Endothelial cell of umbilical vein (primary cell): ENCODE measurements at regions not wholly inside any gene's neighbourhood (a gene's known extent, or its start where the extent isn't known, plus 50 kb on each side); places are given as distances from the start of the nearest gene placed in this dataset.

Experiments
- BruUV-seq: library from RNA; stranded (reverse); fragments of 400-500 nt; replicated peaks from 2 replicates; lab custom pipeline; 2021; lab: Mats Ljungman, UMichigan
- CTCF ChIA-PET: fragments of 300-600, 350-600 bp; sonication (Branson Sonifier 250); formaldehyde crosslinking; loops from one replicate; lab custom pipeline; 2021; ENCODE audit warnings: antibody characterized with exemption, inconsistent platforms; lab: Charles Lee
- POLR2A ChIA-PET: fragments of 300-600, 350-600 bp; sonication (Branson Sonifier 250); formaldehyde crosslinking; loops from one replicate; lab custom pipeline; 2021; ENCODE audit warnings: antibody characterized with exemption, inconsistent platforms; lab: Charles Lee
- DNase-seq: peaks from one replicate; pipeline ENCODE4 v3.0.0-alpha.2; 2011; ENCODE audit warnings: low read depth, low spot score
- FAIRE-seq: peaks from 2 replicates; lab custom pipeline; 2011; peaks lifted over from hg19 to GRCh38; lab: Jason Lieb, UNC
- H2AFZ ChIP-seq: 2 replicates; pipeline ENCODE4 v1.6.0; 2012; ENCODE audit warnings: low read depth, low read length, control low read depth, inconsistent platforms
- H3K27ac ChIP-seq: 2 replicates; pipeline ENCODE4 v1.5.1; 2011; ENCODE audit warnings: low read depth, mild to moderate bottlenecking, control low read depth, low read length, moderate library complexity; ENCODE audit not compliant: insufficient read depth
- H3K27me3 ChIP-seq, 2 experiments: 2 replicates each; pipeline versions ENCODE4 v1.6.0 to v1.6.1; 2011; ENCODE audit warnings: low read length in 2 of 2, mixed read lengths in 1 of 2; ENCODE audit not compliant: control insufficient read depth in 2 of 2, insufficient read depth in 2 of 2
- H3K36me3 ChIP-seq, 2 experiments: 2 replicates in 1 of 2; 3 replicates in 1 of 2; pipeline ENCODE4 v1.5.1; 2011; ENCODE audit warnings: low read length in 2 of 2, mild to moderate bottlenecking in 1 of 2, moderate library complexity in 1 of 2; ENCODE audit not compliant: control insufficient read depth in 2 of 2, insufficient read depth in 2 of 2; ENCODE audit errors: extremely low read depth in 1 of 2
- H3K4me1 ChIP-seq: 3 replicates; pipeline ENCODE4 v1.5.1; 2011; ENCODE audit warnings: mild to moderate bottlenecking, low read length; ENCODE audit not compliant: control insufficient read depth, insufficient read depth; ENCODE audit errors: extremely low read depth
- H3K4me2 ChIP-seq: 2 replicates; pipeline ENCODE4 v1.6.1; 2011; ENCODE audit warnings: low read length, control low read depth, mixed read lengths; ENCODE audit not compliant: insufficient read depth
- H3K4me3 ChIP-seq, 3 experiments: fragments of 200-600 bp in 1 of 3; sonication (generic), shearing (Covaris generic) in 1 of 3; replicated peaks in 1 of 3; 2 replicates each; pipeline ENCODE4 v1.5.1; 2011 to 2016; ENCODE audit warnings: control low read depth in 3 of 3, low read length in 3 of 3, mild to moderate bottlenecking in 2 of 3, inconsistent platforms in 1 of 3, low read depth in 1 of 3, moderate library complexity in 1 of 3; ENCODE audit not compliant: insufficient read depth in 1 of 3
- H3K79me2 ChIP-seq: 2 replicates; pipeline ENCODE4 v1.6.0; 2012; ENCODE audit warnings: low read length, inconsistent platforms; ENCODE audit not compliant: control insufficient read depth, insufficient read depth
- H3K9ac ChIP-seq: replicated peaks from 2 replicates; pipeline ENCODE3; 2011; ENCODE audit warnings: low read length, control low read depth; ENCODE audit not compliant: insufficient read depth; ENCODE audit errors: extremely low read depth
- H3K9me1 ChIP-seq: replicated peaks from 3 replicates; pipeline ENCODE4 v1.6.0; 2011; ENCODE audit warnings: mild to moderate bottlenecking, low read length; ENCODE audit not compliant: control insufficient read depth, insufficient read depth; ENCODE audit errors: extremely low read depth
- H3K9me3 ChIP-seq: replicated peaks from 2 replicates; pipeline ENCODE4 v1.5.1; 2012; ENCODE audit warnings: low read length, inconsistent platforms; ENCODE audit not compliant: control insufficient read depth, insufficient read depth
- H4K20me1 ChIP-seq: replicated peaks from 2 replicates; pipeline ENCODE3; 2011; ENCODE audit warnings: mild to moderate bottlenecking, low read length; ENCODE audit not compliant: control insufficient read depth, insufficient read depth; ENCODE audit errors: extremely low read depth
- EZH2 ChIP-seq: IDR thresholded peaks from 2 replicates; pipeline ENCODE4 v1.6.1; 2012; ENCODE audit warnings: borderline replicate concordance, low read depth, mild to moderate bottlenecking, moderate library complexity, low read length, inconsistent platforms; ENCODE audit not compliant: severe bottlenecking
- FOS ChIP-seq: IDR thresholded peaks from 2 replicates; pipeline ENCODE4 v1.6.1; 2011; ENCODE audit warnings: mild to moderate bottlenecking, low read length, moderate library complexity, borderline replicate concordance; ENCODE audit not compliant: insufficient read depth
- GATA2 ChIP-seq: IDR thresholded peaks from 2 replicates; pipeline ENCODE4 v1.7.0; 2011; ENCODE audit warnings: low read depth, mild to moderate bottlenecking, moderate library complexity, mixed read lengths, low read length; ENCODE audit not compliant: insufficient read length, insufficient read depth
- JUN ChIP-seq: IDR thresholded peaks from 2 replicates; pipeline ENCODE4 v1.6.1; 2011; ENCODE audit warnings: borderline replicate concordance, low read depth; ENCODE audit not compliant: insufficient read length, insufficient read depth
- MYC ChIP-seq: IDR thresholded peaks from one replicate; pipeline ENCODE4 v1.6.1; 2011; ENCODE audit warnings: mild to moderate bottlenecking, low read depth, low read length
- POLR2A ChIP-seq: IDR thresholded peaks from 2 replicates; pipeline ENCODE4 v1.6.1; 2012; ENCODE audit warnings: low read depth, mild to moderate bottlenecking, control low read depth, low read length
- POLR2AphosphoS5 ChIP-seq: IDR thresholded peaks from 2 replicates; pipeline ENCODE4 v1.6.1; 2012; ENCODE audit warnings: low read depth, mild to moderate bottlenecking, control low read depth, low read length, moderate library complexity; ENCODE audit not compliant: insufficient read depth
- dilution Hi-C: fragments of 300-500 bp; cut with MboI; formaldehyde crosslinking; loops from one replicate; pipeline ENCODE4 v1.15.0; 2019; ENCODE audit warnings: low sequenced_read_pairs; ENCODE audit not compliant: extremely low pct_ligation_motif_present
- intact Hi-C: fragments of 100-400 bp; cut with micrococcal nuclease; formaldehyde crosslinking; loops from one replicate; pipeline ENCODE4 v1.10.0; 2022
- TF ChIP-seq, protein P1 (sequence below), 2 donors: IDR thresholded peaks; 1 replicate in 1 of 2; 2 replicates in 1 of 2; pipeline ENCODE4 v1.5.1; 2011; ENCODE audit warnings: low read length in 2 of 2, mild to moderate bottlenecking in 2 of 2, moderate library complexity in 2 of 2, control low read depth in 1 of 2, inconsistent platforms in 1 of 2, low read depth in 1 of 2; ENCODE audit not compliant: insufficient read depth in 1 of 2; ENCODE audit errors: extremely low read depth in 1 of 2
- TF ChIP-seq, protein P2 (sequence below): IDR thresholded peaks from 2 replicates; pipeline ENCODE4 v1.6.1; 2011; ENCODE audit not compliant: insufficient read depth, insufficient read length

GRCh38 chr7:10429031-10429430, 544.6 kb upstream of the PHF14 start:
- no peak overlapping the region for H2AFZ ChIP-seq
- no peak overlapping the region for H3K27ac ChIP-seq
- no peaks in the 10 kb centered on the region for H3K79me2 ChIP-seq
- no peaks in the 10 kb centered on the region for H4K20me1 ChIP-seq
- dilution Hi-C loops (no loop called here), intact Hi-C loops (no loop called here)
- no peaks in the 10 kb centered on the region for H3K4me1 ChIP-seq
- H3K36me3 ChIP-seq = no peaks in the 10 kb centered on the region
- H3K4me3 ChIP-seq = no peak overlapping the region
- H3K9me3 ChIP-seq = peaks cover 2% of the 10 kb centered on the region
- no TSS peak for BruUV-seq
- H3K4me2 ChIP-seq = no peak overlapping the region
- H3K27me3 ChIP-seq = no peaks in the 10 kb centered on the region
- FAIRE-seq = no peak
- no peaks in the 10 kb centered on the region for H3K9me1 ChIP-seq
- H3K9ac ChIP-seq = no peak overlapping the region
- CTCF ChIA-PET = no interaction called here
- DNase-seq = no peak
- no peak for TF ChIP-seq EZH2
- TF ChIP-seq GATA2 = no peak
- TF ChIP-seq, protein P1, sequence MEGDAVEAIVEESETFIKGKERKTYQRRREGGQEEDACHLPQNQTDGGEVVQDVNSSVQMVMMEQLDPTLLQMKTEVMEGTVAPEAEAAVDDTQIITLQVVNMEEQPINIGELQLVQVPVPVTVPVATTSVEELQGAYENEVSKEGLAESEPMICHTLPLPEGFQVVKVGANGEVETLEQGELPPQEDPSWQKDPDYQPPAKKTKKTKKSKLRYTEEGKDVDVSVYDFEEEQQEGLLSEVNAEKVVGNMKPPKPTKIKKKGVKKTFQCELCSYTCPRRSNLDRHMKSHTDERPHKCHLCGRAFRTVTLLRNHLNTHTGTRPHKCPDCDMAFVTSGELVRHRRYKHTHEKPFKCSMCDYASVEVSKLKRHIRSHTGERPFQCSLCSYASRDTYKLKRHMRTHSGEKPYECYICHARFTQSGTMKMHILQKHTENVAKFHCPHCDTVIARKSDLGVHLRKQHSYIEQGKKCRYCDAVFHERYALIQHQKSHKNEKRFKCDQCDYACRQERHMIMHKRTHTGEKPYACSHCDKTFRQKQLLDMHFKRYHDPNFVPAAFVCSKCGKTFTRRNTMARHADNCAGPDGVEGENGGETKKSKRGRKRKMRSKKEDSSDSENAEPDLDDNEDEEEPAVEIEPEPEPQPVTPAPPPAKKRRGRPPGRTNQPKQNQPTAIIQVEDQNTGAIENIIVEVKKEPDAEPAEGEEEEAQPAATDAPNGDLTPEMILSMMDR (IDR thresholded peaks at IDR 0.05; ENCODE audit: extremely low read depth in 1 of 2, insufficient read depth in 1 of 2, low read depth in 1 of 2, low read length in 2 of 2) = no peak
- no peak for TF ChIP-seq FOS
- TF ChIP-seq, protein P2, sequence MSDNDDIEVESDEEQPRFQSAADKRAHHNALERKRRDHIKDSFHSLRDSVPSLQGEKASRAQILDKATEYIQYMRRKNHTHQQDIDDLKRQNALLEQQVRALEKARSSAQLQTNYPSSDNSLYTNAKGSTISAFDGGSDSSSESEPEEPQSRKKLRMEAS = no peak
- POLR2A ChIA-PET = no interaction called here

DNA sequence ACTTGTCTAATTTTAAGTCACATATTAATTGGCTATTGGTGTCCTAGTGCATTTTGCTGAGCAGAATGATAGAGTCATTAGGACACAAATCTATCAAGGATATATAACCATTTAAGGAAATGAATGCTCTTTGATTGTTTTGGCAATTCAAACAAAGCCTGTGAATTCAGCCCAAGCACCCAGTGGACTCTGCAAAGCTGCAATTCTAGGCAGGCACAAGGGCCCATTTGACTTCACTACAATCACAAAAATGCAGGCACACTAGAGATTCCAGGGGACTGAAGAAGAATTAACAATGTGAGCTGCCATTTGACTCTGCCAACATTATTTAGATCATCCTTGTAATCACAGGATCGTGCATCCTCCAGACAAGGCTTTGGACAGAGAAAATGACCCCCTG, 544.2 kb upstream of the PHF14 start:
- DNase-seq (no peak), FAIRE-seq (no peak)
- dilution Hi-C loops = no loop called here
- no peaks in the 10 kb centered on the region for H3K79me2 ChIP-seq
- H3K36me3 ChIP-seq = no peaks in the 10 kb centered on the region
- no peaks in the 10 kb centered on the region for H3K9me1 ChIP-seq
- H3K9ac ChIP-seq = no peak overlapping the region
- no peak overlapping the region for H3K4me2 ChIP-seq
- TF ChIP-seq EZH2 (no peak), MYC (no peak), JUN (no peak), POLR2A (no peak), GATA2 (no peak), POLR2AphosphoS5 (no peak), FOS (no peak)
- TF ChIP-seq, protein P1 (IDR thresholded peaks at IDR 0.05; ENCODE audit: extremely low read depth in 1 of 2, insufficient read depth in 1 of 2, low read depth in 1 of 2, low read length in 2 of 2) = no peak
- TF ChIP-seq, protein P2 = no peak
- BruUV-seq = no TSS peak
- POLR2A ChIA-PET = no interaction called here
- no peak overlapping the region for H2AFZ ChIP-seq
- no peak overlapping the region for H3K4me3 ChIP-seq
- H3K4me1 ChIP-seq = no peaks in the 10 kb centered on the region
- H3K27ac ChIP-seq = no peak overlapping the region
- intact Hi-C loops = no loop called here
- H4K20me1 ChIP-seq = no peaks in the 10 kb centered on the region
- CTCF ChIA-PET = no interaction called here
- no peaks in the 10 kb centered on the region for H3K27me3 ChIP-seq
- H3K9me3 ChIP-seq = peaks cover 2% of the 10 kb centered on the region
